Peyer's patch (tissue), 4 donors: ENCODE measurements at regions not wholly inside any gene's neighbourhood (a gene's known extent, or its start where the extent isn't known, plus 50 kb on each side); places are given as distances from the start of the nearest gene placed in this dataset.

Experiments used
- CTCF ChIP-seq, 6 experiments: fragments of 450-650 bp in 4 of 6; fragments of 200-600 bp in 2 of 6; sonication (generic) in 1 of 6; IDR thresholded peaks; one replicate each; pipeline ENCODE4 v1.5.1; 2017 to 2019; ENCODE audit warnings: antibody characterized with exemption in 6 of 6, mild to moderate bottlenecking in 3 of 6, moderate library complexity in 1 of 6
- POLR2A ChIP-seq, 2 donors: fragments of 450-650 bp; IDR thresholded peaks; one replicate each; pipeline ENCODE4 v1.5.1; 2017; ENCODE audit warnings: antibody characterized with exemption in 2 of 2, mild to moderate bottlenecking in 2 of 2, moderate library complexity in 2 of 2

- no peak for TF ChIP-seq CTCF (IDR thresholded peaks at IDR 0.05)
- no peak for TF ChIP-seq POLR2A (IDR thresholded peaks at IDR 0.05)
Observed at GRCh38 chr7:89606511-89606910, 547.8 kb upstream of the STEAP1 start.
